ENCODE measurements at regions not wholly inside any gene's neighbourhood (a gene's known extent, or its start where the extent isn't known, plus 50 kb on each side); places are given as distances from the start of the nearest gene placed in this dataset.
"Not testable (repeated sequence)": the region's sequence is repeated elsewhere in the genome, so short reads cannot be mapped to it uniquely, and the experiment has no call there.

DNA sequence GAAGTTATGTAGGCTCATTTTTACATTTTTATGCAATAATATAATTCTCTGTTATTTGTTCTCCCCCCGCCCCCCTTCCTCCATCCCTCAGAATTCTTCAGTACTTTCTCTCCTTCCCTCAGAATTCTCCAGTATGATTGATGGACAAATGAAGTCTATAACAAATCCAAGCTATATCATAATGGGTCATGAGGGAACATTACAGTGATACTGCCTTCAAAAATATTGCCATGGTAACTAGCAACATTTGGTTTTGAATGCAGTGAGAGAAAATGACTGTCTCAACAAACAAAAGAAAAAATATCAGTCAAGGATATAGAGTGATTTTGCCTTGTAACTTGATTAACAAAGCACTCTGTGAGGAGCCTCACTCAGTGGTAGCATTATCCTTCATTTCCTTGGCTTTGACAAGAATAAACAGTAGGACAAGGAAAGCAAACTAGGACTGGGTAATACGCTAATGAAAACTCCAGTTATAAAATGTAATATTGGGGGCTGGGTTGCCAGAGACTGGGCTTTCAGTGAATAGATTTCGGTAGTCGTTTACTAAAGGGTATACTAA is 392.9 kb upstream of the CRIM1 start:
- Histone ChIP-seq H3K27ac (ENCODE audit: low read depth, low read length, poor library complexity, severe bottlenecking) (no peak overlapping the region), H3K4me1 (ENCODE audit: insufficient read depth, low read length, poor library complexity, severe bottlenecking) (no peaks in the 10 kb centered on the region), H3K4me3 (ENCODE audit: low read depth, low read length, poor library complexity, severe bottlenecking) (no peak overlapping the region), H3K9me2 (ENCODE audit: insufficient read depth, low read length) (no peaks in the 10 kb centered on the region), H3K36me3 (ENCODE audit: insufficient read depth, low read length) (no peaks in the 10 kb centered on the region), H3K79me2 (ENCODE audit: insufficient read depth, low read depth, low read length) (no peaks in the 10 kb centered on the region), H3K9me3 (ENCODE audit: low read length) (no peaks in the 10 kb centered on the region), H3K4me2 (ENCODE audit: low read length) (no peak overlapping the region), H4K20me1 (ENCODE audit: insufficient read depth, low read length) (no peaks in the 10 kb centered on the region), H2AFZ (ENCODE audit: low read length) (no peak overlapping the region)
- BruUV-seq (replicated peaks) = no TSS peak
- ChIA-PET CTCF (ENCODE audit: unreplicated experiment) (no interaction called here), POLR2A (interaction anchor here (0.5 kb wide), 1 partner anchor 87 kb away, joined by 3 read pairs; no protein-coding TSS in a partner anchor)
- no peak for DNase-seq (ENCODE audit: low spot score)
- intact Hi-C loops (cut with micrococcal nuclease; ENCODE audit: unreplicated experiment) = no loop called here
- TF ChIP-seq, protein P1, sequence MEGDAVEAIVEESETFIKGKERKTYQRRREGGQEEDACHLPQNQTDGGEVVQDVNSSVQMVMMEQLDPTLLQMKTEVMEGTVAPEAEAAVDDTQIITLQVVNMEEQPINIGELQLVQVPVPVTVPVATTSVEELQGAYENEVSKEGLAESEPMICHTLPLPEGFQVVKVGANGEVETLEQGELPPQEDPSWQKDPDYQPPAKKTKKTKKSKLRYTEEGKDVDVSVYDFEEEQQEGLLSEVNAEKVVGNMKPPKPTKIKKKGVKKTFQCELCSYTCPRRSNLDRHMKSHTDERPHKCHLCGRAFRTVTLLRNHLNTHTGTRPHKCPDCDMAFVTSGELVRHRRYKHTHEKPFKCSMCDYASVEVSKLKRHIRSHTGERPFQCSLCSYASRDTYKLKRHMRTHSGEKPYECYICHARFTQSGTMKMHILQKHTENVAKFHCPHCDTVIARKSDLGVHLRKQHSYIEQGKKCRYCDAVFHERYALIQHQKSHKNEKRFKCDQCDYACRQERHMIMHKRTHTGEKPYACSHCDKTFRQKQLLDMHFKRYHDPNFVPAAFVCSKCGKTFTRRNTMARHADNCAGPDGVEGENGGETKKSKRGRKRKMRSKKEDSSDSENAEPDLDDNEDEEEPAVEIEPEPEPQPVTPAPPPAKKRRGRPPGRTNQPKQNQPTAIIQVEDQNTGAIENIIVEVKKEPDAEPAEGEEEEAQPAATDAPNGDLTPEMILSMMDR (conservative IDR thresholded peaks at IDR 0.05; ENCODE audit: low read length) = no peak
- no peak for TF ChIP-seq EZH2phosphoT487 (IDR thresholded peaks at IDR 0.05; ENCODE audit: borderline replicate concordance, low read depth, low read length)

DNA sequence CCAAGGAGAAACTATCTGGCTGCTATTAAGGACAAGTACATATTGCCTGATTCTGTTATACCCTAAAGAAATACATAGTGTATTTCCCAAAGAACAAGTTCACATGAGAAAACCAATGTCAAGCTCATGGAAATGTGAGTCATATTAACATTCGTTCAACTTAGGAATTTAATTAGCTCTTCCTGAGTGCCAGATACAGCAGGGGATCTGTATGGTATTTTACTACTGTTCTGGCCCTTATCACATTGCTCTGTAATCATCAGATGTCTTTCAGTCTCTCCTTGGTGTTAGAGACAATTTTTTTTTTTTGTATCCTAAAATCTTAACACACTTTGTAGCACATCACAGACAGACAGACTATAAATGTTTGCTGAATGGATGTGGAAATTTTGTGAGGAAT is 395.0 kb upstream of the CRIM1 start:
- H3K4me2 ChIP-seq (ENCODE audit: low read length) = no peak overlapping the region
- no peak for DNase-seq (ENCODE audit: low spot score)
- no peak overlapping the region for H3K4me3 ChIP-seq (ENCODE audit: low read depth, low read length, poor library complexity, severe bottlenecking)
- no peak overlapping the region for H2AFZ ChIP-seq (ENCODE audit: low read length)
- no peaks in the 10 kb centered on the region for H3K9me2 ChIP-seq (ENCODE audit: insufficient read depth, low read length)
- H3K79me2 ChIP-seq (ENCODE audit: insufficient read depth, low read depth, low read length) = no peaks in the 10 kb centered on the region
- no TSS peak for BruUV-seq (replicated peaks)
- no peaks in the 10 kb centered on the region for H3K9me3 ChIP-seq (ENCODE audit: low read length)
- H3K4me1 ChIP-seq (ENCODE audit: insufficient read depth, low read length, poor library complexity, severe bottlenecking) = no peaks in the 10 kb centered on the region
- intact Hi-C loops (cut with micrococcal nuclease; ENCODE audit: unreplicated experiment) = no loop called here
- H3K36me3 ChIP-seq (ENCODE audit: insufficient read depth, low read length) = no peaks in the 10 kb centered on the region
- CTCF ChIA-PET (ENCODE audit: unreplicated experiment) = no interaction called here
- H4K20me1 ChIP-seq (ENCODE audit: insufficient read depth, low read length) = no peaks in the 10 kb centered on the region
- H3K27ac ChIP-seq (ENCODE audit: low read depth, low read length, poor library complexity, severe bottlenecking) = no peak overlapping the region
- POLR2A ChIA-PET = interaction anchor here (0.6 to 2.2 kb wide), 2 partner anchors 16 to 546 kb away, joined by 3 to 6 read pairs; no protein-coding TSS in a partner anchor
- no peak for TF ChIP-seq EZH2phosphoT487 (IDR thresholded peaks at IDR 0.05; ENCODE audit: borderline replicate concordance, low read depth, low read length)
- TF ChIP-seq, protein P1 (conservative IDR thresholded peaks at IDR 0.05; ENCODE audit: low read length) = no peak

DNA sequence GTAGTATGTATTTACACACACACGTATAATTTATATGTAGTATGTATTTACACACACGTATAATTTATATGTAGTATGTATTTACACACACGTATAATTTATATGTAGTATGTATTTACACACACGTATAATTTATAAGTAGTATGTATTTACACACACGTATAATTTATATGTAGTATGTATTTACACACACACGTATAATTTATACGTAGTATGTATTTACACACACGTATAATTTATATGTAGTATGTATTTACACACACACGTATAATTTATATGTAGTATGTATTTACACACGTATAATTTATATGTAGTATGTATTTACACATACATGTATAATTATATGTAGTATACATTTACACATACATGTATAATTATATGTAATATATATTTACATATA is 398.5 kb upstream of the CRIM1 start:
- H3K4me1 ChIP-seq (ENCODE audit: insufficient read depth, low read length, poor library complexity, severe bottlenecking); H2AFZ ChIP-seq (ENCODE audit: low read length); DNase-seq (ENCODE audit: low spot score); H3K9me3 ChIP-seq (ENCODE audit: low read length); H3K27ac ChIP-seq (ENCODE audit: low read depth, low read length, poor library complexity, severe bottlenecking); H4K20me1 ChIP-seq (ENCODE audit: insufficient read depth, low read length); H3K4me3 ChIP-seq (ENCODE audit: low read depth, low read length, poor library complexity, severe bottlenecking); H3K36me3 ChIP-seq (ENCODE audit: insufficient read depth, low read length); BruUV-seq (replicated peaks); POLR2A ChIA-PET; H3K4me2 ChIP-seq (ENCODE audit: low read length); intact Hi-C loops (cut with micrococcal nuclease; ENCODE audit: unreplicated experiment); CTCF ChIA-PET (ENCODE audit: unreplicated experiment); H3K79me2 ChIP-seq (ENCODE audit: insufficient read depth, low read depth, low read length); H3K9me2 ChIP-seq (ENCODE audit: insufficient read depth, low read length): not testable (repeated sequence)

Data from OCI-LY7 (cell line).